ENCODE measurements at regions not wholly inside any gene's neighbourhood (a gene's known extent, or its start where the extent isn't known, plus 50 kb on each side); places are given as distances from the start of the nearest gene placed in this dataset.

DNA sequence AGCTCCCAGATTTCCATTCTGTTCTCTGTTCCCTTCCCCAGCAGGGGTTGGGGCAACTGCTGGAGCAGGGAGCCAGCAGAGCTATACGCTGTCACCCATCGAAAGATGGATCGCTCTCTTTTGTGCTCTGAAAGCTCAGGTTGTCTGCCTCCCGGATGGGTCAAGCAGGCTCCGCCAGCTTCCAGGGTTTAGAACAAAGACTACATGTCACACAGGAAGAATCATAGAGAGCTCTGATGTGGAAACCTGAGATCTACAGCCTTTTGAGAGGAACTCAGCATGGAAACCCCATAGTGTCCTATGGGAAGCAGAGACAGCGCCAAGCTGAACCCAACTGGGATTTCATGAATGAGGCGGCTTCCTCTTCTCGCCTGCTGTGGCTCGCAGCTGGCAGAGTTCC, 205.4 kb downstream of the HS3ST1 start:
- no peak overlapping the region for H3K4me3 ChIP-seq (ENCODE audit: low read depth, low read length)
- TF ChIP-seq CTCF (IDR thresholded peaks at IDR 0.05; ENCODE audit: insufficient read depth, low read depth, low read length): no peak

DNA sequence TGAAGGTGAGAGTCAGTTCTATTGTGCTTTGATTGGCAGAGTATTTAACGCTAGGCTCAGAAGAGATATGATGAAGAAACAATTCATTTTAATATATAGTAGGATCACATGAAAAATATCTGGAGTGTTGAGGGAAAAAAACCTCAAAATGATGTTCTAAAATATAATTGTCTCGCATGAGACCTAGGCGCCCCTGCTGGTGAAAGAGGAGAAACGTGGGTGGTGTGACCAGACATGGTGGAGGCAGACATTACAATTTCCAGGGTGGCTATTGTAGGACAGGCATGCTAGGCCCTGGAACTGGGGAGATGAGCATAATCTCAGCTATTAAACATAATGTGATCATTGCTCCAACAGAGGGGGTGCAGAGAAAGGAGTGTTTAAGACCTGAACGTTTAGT, 210.0 kb downstream of the HS3ST1 start:
- H3K4me3 ChIP-seq (ENCODE audit: low read depth, low read length): no peak overlapping the region
- no peak for TF ChIP-seq CTCF (IDR thresholded peaks at IDR 0.05; ENCODE audit: insufficient read depth, low read depth, low read length)
- no peak for DNase-seq (ENCODE audit: low read depth)

More for the DNA sequence above, 205.4 kb downstream of the HS3ST1 start:
- DNase-seq (ENCODE audit: low read depth): no peak

- no peak for TF ChIP-seq CTCF (IDR thresholded peaks at IDR 0.05; ENCODE audit: insufficient read depth, low read depth, low read length)
- H3K4me3 ChIP-seq (ENCODE audit: low read depth, low read length): no peak overlapping the region
- DNase-seq (ENCODE audit: low read depth): no peak
Measured at GRCh38 chr4:11216520-11216919, 212.2 kb downstream of the HS3ST1 start.

- no peak for TF ChIP-seq CTCF (IDR thresholded peaks at IDR 0.05; ENCODE audit: insufficient read depth, low read depth, low read length)
- H3K4me3 ChIP-seq (ENCODE audit: low read depth, low read length): no peak overlapping the region
- DNase-seq (ENCODE audit: low read depth): no peak
Measured at GRCh38 chr4:11214281-11214680, 214.4 kb downstream of the HS3ST1 start.

GRCh38 chr4:11209826-11210225, 218.9 kb downstream of the HS3ST1 start:
- TF ChIP-seq CTCF (IDR thresholded peaks at IDR 0.05; ENCODE audit: insufficient read depth, low read depth, low read length): no peak
- no peak for DNase-seq (ENCODE audit: low read depth)
- H3K4me3 ChIP-seq (ENCODE audit: low read depth, low read length): no peak overlapping the region

DNA sequence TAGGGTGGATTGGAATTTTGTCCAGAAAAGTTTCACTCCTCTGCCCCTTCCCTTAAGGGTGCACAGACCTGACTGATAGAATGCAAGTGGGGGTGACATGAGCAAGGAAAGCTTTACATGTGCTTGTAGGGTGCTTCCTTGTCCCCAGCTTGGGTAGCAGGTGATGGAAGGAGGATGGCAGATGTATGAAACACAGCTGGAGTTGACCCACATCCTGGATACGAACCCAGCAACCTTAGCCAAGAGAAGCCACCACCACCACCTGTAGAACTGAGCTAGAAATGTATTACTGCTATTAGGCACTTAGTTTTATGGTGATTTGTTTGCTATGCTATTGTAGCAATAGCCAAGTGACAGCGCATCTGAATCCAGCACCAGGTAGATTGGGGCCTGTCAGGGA, 227.4 kb downstream of the HS3ST1 start:
- TF ChIP-seq CTCF (IDR thresholded peaks at IDR 0.05; ENCODE audit: insufficient read depth, low read depth, low read length): no peak
- DNase-seq (ENCODE audit: low read depth): no peak
- no peak overlapping the region for H3K4me3 ChIP-seq (ENCODE audit: low read depth, low read length)

DNA sequence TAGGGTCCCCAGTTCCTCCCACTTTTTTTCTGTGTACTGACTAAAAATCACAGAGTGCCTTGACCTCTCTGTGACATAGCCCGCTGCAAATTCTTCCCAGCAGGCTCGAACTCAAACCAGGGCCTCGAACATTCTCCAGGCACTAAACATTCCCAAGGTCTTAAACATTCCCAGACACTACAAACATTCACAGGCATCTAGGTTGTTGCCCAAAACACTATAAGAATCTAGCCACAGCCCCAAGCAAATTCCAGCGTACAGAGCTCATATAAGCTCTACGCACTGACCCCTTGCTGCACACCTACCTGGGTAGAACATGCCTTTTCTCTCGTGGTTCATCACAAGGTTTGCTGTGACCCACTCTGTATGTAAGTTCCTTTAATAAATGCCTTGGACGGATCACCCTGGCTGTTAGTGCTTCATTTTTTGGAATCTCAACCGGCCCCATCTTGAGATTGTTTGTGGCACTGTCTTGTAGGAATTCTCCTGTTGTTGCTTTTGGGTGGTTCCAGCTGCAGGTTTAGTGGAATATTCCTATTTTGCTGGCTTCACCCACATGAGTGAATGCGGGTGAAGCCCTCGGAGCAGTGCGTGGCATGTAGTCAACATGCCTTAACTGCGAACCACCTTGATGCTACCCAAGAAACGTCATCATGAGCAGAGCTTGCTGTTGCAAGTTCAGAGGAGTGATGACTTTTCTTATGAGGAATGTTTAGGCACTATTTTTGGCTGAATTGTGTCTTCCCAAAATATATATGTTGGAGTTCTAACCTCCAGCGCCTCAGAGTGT, 230.0 kb downstream of the HS3ST1 start:
- no peak for TF ChIP-seq CTCF (IDR thresholded peaks at IDR 0.05; ENCODE audit: insufficient read depth, low read depth, low read length)
- DNase-seq (ENCODE audit: low read depth): no peak
- no peak overlapping the region for H3K4me3 ChIP-seq (ENCODE audit: low read depth, low read length)
